PC-3 (cell line): ENCODE measurements at regions not wholly inside any gene's neighbourhood (a gene's known extent, or its start where the extent isn't known, plus 50 kb on each side); places are given as distances from the start of the nearest gene placed in this dataset.

Experiments
- CTCF ChIP-seq: fragments of 300-600 bp; sonication (generic); conservative IDR thresholded peaks from 2 replicates; pipeline ENCODE4 v1.5.1; 2017; ENCODE audit warnings: antibody characterized with exemption, low read depth, mild to moderate bottlenecking, low read length
- EZH2phosphoT487 ChIP-seq: fragments of 300-600 bp; sonication (generic); IDR thresholded peaks from 2 replicates; pipeline ENCODE4 v1.6.1; 2018; ENCODE audit warnings: mild to moderate bottlenecking, antibody characterized with exemption, low read length, borderline replicate concordance

GRCh38 chr20:7708782-7709181 lies 231.5 kb downstream of the HAO1 start:
- no peak for TF ChIP-seq CTCF
- no peak for TF ChIP-seq EZH2phosphoT487
